Right lobe of liver (tissue), 4 donors: ENCODE measurements at regions not wholly inside any gene's neighbourhood (a gene's known extent, or its start where the extent isn't known, plus 50 kb on each side); places are given as distances from the start of the nearest gene placed in this dataset.

ENCODE experiments used
- CTCF ChIP-seq, 4 donors: fragments of 200-600 bp in 3 of 4; fragments of 450-650 bp in 1 of 4; IDR thresholded peaks; one replicate each; pipeline versions ENCODE4 v1.5.1 to v1.8.0; 2016 to 2022; ENCODE audit warnings: antibody characterized with exemption in 4 of 4, mild to moderate bottlenecking in 2 of 4
- POLR2A ChIP-seq: fragments of 450-650 bp; IDR thresholded peaks from one replicate; pipeline ENCODE4 v1.6.1; 2017; ENCODE audit warnings: antibody characterized with exemption, mild to moderate bottlenecking
- donor health status: DM: no; HTN: no; CAD: no.
- donor health status: DM: no; HTN: no; CAD: no.
- donor health status: DM: no; HTN: yes; CAD: no.

- TF ChIP-seq CTCF (IDR thresholded peaks at IDR 0.05), result no peak
- TF ChIP-seq POLR2A, result no peak
Observed at GRCh38 chr11:71305041-71305440, 52.7 kb upstream of the SHANK2 start.
